ENCODE measurements at regions not wholly inside any gene's neighbourhood (a gene's known extent, or its start where the extent isn't known, plus 50 kb on each side); places are given as distances from the start of the nearest gene placed in this dataset.

DNA sequence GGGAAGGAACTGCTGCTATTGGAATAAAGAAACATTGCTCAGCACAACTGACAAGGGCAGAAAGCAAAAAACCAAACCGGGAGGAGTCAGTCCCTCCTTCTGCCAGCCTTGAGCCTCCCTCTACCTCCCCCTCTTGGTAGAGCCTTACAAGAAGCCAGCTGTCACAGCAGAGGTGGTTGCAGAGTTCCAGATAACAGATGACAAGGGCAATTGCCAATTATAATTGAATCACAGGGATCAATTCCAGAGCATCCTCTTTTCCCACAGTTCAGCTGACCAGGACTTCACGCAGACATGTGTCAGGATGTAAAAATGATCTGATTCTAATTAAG lies 548.2 kb upstream of the LRRTM1 start:
- no peak for TF ChIP-seq POLR2A (IDR thresholded peaks at IDR 0.05; ENCODE audit: low read length)
- no peak for TF ChIP-seq GATA1 (IDR thresholded peaks at IDR 0.05; ENCODE audit: low read depth, low read length)
